ENCODE measurements at regions not wholly inside any gene's neighbourhood (a gene's known extent, or its start where the extent isn't known, plus 50 kb on each side); places are given as distances from the start of the nearest gene placed in this dataset.

- no peak for DNase-seq (ENCODE audit: low spot score)
- peaks cover 2% of the 10 kb centered on the region for H3K27me3 Mint-ChIP-seq (ENCODE audit: low read depth)
Measured at GRCh38 chr4:56732301-56732700, 51.2 kb upstream of the HOPX start.

GRCh38 chr4:56731857-56732256, 50.8 kb upstream of the HOPX start:
- Mint-ChIP-seq H3K27ac (ENCODE audit: unreplicated experiment) (peak overlapping the region; percentile 28), H3K9me3 (ENCODE audit: low read depth) (peaks cover 5% of the 10 kb centered on the region), H3K27me3 (ENCODE audit: low read depth) (peaks cover 2% of the 10 kb centered on the region), H3K4me1 (ENCODE audit: low read depth) (peaks cover 32% of the 10 kb centered on the region), H3K4me3 (ENCODE audit: unreplicated experiment) (no peak overlapping the region), H3K36me3 (ENCODE audit: low read depth) (no peaks in the 10 kb centered on the region)
- no peak for DNase-seq (ENCODE audit: low spot score)
- no peak for TF ChIP-seq CTCF (IDR thresholded peaks at IDR 0.05)

More at GRCh38 chr4:56732301-56732700, 51.2 kb upstream of the HOPX start:
- Mint-ChIP-seq H3K9me3 (ENCODE audit: low read depth) (peaks cover 5% of the 10 kb centered on the region), H3K36me3 (ENCODE audit: low read depth) (no peaks in the 10 kb centered on the region), H3K27ac (ENCODE audit: unreplicated experiment) (no peak overlapping the region), H3K4me3 (ENCODE audit: unreplicated experiment) (no peak overlapping the region), H3K4me1 (ENCODE audit: low read depth) (peaks cover 31% of the 10 kb centered on the region)
- TF ChIP-seq CTCF (IDR thresholded peaks at IDR 0.05): no peak

All from chondrocyte (in vitro differentiated cells).